ENCODE measurements at regions not wholly inside any gene's neighbourhood (a gene's known extent, or its start where the extent isn't known, plus 50 kb on each side); places are given as distances from the start of the nearest gene placed in this dataset.

DNA sequence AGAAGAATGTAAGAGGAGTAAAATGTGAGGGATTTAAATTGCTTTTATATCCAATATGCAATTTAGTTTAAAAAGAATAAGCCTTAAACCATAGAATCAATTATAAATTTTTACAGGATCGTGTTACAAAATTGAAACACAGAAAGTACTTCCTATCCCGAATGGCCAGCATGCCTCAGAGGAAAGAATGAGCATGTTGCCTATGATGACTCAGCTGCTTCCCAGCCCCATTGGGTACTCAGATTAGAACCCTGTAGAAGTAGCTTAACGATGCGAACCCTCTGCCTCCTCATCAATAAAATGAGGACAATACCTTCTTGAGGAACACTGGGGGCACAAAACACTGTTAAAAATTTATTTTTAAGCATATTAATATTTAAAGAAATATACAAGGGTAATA lies 113.4 kb upstream of the CDK1 start:
- H3K27ac ChIP-seq, result no peak overlapping the region
- intact Hi-C loops (cut with DNase I; ENCODE audit: low total_unique reads), result no loop called here
- H3K4me1 ChIP-seq, result no peaks in the 10 kb centered on the region
- DNase-seq, result no peak
- TF ChIP-seq, protein P1, sequence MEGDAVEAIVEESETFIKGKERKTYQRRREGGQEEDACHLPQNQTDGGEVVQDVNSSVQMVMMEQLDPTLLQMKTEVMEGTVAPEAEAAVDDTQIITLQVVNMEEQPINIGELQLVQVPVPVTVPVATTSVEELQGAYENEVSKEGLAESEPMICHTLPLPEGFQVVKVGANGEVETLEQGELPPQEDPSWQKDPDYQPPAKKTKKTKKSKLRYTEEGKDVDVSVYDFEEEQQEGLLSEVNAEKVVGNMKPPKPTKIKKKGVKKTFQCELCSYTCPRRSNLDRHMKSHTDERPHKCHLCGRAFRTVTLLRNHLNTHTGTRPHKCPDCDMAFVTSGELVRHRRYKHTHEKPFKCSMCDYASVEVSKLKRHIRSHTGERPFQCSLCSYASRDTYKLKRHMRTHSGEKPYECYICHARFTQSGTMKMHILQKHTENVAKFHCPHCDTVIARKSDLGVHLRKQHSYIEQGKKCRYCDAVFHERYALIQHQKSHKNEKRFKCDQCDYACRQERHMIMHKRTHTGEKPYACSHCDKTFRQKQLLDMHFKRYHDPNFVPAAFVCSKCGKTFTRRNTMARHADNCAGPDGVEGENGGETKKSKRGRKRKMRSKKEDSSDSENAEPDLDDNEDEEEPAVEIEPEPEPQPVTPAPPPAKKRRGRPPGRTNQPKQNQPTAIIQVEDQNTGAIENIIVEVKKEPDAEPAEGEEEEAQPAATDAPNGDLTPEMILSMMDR (IDR thresholded peaks at IDR 0.05), result no peak
- TF ChIP-seq POLR2A (IDR thresholded peaks at IDR 0.05), result no peak
- no peak overlapping the region for H3K4me3 ChIP-seq
- H3K9me3 ChIP-seq, result no peaks in the 10 kb centered on the region
- H3K36me3 ChIP-seq, result no peaks in the 10 kb centered on the region
- H3K27me3 ChIP-seq, result no peaks in the 10 kb centered on the region

DNA sequence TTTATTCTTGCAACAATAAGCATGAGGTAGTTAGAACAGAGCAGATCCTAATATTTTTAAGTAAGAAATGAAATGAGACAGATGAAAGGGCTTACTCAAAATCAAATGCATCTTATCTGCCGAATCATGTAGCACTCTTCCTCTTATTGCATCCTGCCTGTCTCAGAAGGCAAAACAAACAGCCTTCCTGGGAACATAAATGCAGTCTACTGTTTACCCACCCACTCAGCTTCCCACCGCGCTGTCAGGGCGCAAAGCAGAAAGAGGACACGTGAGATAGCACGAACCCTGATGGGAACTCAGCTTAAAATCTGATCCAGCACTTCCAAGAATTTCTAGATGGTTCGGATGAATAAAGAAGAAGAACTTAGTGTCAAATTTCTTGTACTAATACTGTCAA lies 114.4 kb upstream of the CDK1 start:
- intact Hi-C loops (cut with DNase I; ENCODE audit: low total_unique reads), result no loop called here
- no peaks in the 10 kb centered on the region for H3K27me3 ChIP-seq
- no peaks in the 10 kb centered on the region for H3K36me3 ChIP-seq
- no peaks in the 10 kb centered on the region for H3K9me3 ChIP-seq
- H3K27ac ChIP-seq, result no peak overlapping the region
- H3K4me1 ChIP-seq, result no peaks in the 10 kb centered on the region
- H3K4me3 ChIP-seq, result no peak overlapping the region
- TF ChIP-seq, protein P1 (IDR thresholded peaks at IDR 0.05), result no peak
- no peak for TF ChIP-seq POLR2A (IDR thresholded peaks at IDR 0.05)
- DNase-seq, result no peak

DNA sequence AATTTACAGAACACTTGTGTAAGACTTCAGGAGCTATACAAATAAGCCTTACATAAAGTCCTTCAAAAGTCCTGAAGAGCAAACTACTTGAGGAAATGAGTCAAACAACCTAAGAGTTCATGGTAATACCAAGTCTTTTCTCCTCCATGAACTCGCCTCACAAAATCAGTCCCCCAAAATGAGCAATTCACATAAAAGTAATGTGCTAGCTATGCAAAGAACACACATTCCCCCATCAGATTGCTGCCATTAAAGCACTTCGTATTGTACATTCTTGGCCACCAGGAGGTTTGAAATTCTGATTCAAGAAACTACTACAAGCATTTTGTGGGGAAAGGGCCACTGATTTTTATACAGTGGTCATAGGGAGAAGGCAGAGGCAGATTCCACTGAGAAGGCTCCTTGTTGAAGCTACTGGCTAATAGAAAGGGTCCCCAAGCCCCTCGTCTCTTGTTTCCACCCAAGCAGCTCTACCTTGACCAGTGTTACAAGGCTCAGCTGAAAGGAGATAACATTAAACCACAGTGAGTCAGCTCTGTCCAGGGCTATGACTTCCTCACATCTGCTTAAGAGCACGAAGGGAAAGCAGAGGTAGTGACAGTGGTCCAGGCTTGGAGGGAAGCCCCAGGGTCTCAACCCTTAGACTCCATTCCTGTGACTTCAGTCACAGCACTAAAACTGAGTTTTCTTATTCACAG lies 115.2 kb upstream of the CDK1 start:
- H3K4me1 ChIP-seq, result no peaks in the 10 kb centered on the region
- intact Hi-C loops (cut with DNase I; ENCODE audit: low total_unique reads), result no loop called here
- TF ChIP-seq, protein P1 (IDR thresholded peaks at IDR 0.05), result no peak
- no peaks in the 10 kb centered on the region for H3K27me3 ChIP-seq
- H3K36me3 ChIP-seq, result no peaks in the 10 kb centered on the region
- no peak overlapping the region for H3K4me3 ChIP-seq
- no peak overlapping the region for H3K27ac ChIP-seq
- no peak for DNase-seq
- no peaks in the 10 kb centered on the region for H3K9me3 ChIP-seq

DNA sequence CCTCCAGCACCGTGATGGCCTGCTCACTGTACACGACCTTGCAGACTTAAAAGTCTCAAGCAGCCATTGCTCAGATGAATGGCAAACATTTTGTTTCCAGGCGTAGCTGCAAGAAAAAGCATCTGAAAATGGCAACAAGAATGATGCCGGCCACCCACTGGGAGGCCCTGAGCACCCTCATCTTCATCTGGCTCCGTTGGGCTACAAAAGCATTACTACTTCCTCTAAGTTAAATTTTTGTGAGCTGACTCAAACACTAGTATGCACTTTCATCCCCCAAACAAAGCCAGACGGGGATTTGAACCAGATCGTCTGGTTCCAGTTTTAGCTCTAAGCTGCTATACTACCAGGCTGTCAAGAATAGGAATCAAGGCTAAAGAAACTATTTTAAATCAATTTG lies 116.6 kb upstream of the CDK1 start:
- Histone ChIP-seq H3K4me1 (no peaks in the 10 kb centered on the region), H3K9me3 (no peaks in the 10 kb centered on the region), H3K27me3 (no peaks in the 10 kb centered on the region), H3K4me3 (no peak overlapping the region), H3K36me3 (no peaks in the 10 kb centered on the region), H3K27ac (no peak overlapping the region)
- intact Hi-C loops (cut with DNase I; ENCODE audit: low total_unique reads), result no loop called here
- no peak for DNase-seq
- TF ChIP-seq, protein P1 (IDR thresholded peaks at IDR 0.05), result no peak
- TF ChIP-seq POLR2A (IDR thresholded peaks at IDR 0.05), result no peak

DNA sequence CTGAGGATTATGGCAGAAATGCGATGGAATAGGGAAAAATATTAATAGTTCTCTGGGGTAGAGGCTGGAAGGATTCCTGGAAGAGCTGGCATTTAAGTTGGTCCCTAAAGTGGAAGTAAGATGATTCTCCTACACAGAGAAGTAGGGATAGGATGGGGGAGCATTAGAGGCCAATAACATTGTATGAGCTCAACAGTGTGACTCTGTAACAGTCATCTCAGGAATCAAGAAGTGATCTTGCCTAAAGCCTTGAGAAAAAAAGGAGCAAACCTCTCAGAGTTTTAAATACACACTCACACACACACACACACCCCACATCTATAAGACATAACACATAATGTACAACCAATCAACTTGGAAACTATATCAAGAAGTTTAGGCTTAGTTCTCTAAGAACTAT lies 117.7 kb upstream of the CDK1 start:
- TF ChIP-seq, protein P1 (IDR thresholded peaks at IDR 0.05), result no peak
- no peak for TF ChIP-seq POLR2A (IDR thresholded peaks at IDR 0.05)
- Histone ChIP-seq H3K9me3 (no peaks in the 10 kb centered on the region), H3K27me3 (no peaks in the 10 kb centered on the region), H3K4me3 (no peak overlapping the region), H3K36me3 (no peaks in the 10 kb centered on the region), H3K4me1 (no peaks in the 10 kb centered on the region), H3K27ac (no peak overlapping the region)
- no peak for DNase-seq
- intact Hi-C loops (cut with DNase I; ENCODE audit: low total_unique reads), result no loop called here
